ENCODE measurements at regions not wholly inside any gene's neighbourhood (a gene's known extent, or its start where the extent isn't known, plus 50 kb on each side); places are given as distances from the start of the nearest gene placed in this dataset.
A peak's percentile ranks its signal among the peaks of the same experiment; 100 is the strongest.

DNA sequence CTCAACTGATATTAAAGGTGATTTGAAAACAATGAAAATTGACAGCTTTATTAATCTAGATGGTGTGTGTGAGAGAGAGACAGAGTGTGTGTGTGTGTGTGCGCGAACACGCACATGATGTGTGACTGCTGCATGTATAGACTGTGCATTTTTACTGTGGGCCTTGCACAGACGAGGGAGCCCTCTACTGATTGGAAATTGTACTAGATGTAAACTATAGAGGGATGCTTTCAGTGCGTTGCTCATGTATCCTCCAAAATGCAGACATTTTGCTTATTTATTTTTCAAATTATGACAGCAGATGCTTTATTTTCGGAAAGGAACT, 168.4 kb upstream of the GK2 start:
- H3K4me3 ChIP-seq (ENCODE audit: low read depth in 2 of 2, low read length in 1 of 2): no peak overlapping the region
- H3K79me2 ChIP-seq (ENCODE audit: insufficient read depth): no peaks in the 10 kb centered on the region
- H2AFZ ChIP-seq (ENCODE audit: low read depth): no peak overlapping the region
- no peak overlapping the region for H3K9ac ChIP-seq
- DNase-seq: peak; percentile 48
- no peaks in the 10 kb centered on the region; a peak in 1 of 4 replicates for H3K4me1 ChIP-seq (ENCODE audit: control insufficient read depth in 1 of 2, insufficient read depth in 2 of 2, low read depth in 1 of 2, low read length in 1 of 2)
- H3K9me2 ChIP-seq: no peaks in the 10 kb centered on the region
- no peaks in the 10 kb centered on the region for H3K36me3 ChIP-seq (replicated peaks in 1 of 2; ENCODE audit: control insufficient read depth in 1 of 2, insufficient read depth in 2 of 2, low read length in 1 of 2)
- no peaks in the 10 kb centered on the region for H3F3A ChIP-seq (replicated peaks; ENCODE audit: insufficient read depth)
- TF ChIP-seq RAD21 (IDR thresholded peaks at IDR 0.05; ENCODE audit: low read length): peak; percentile 89
- 0 out of 2 replicates have a peak, but pooled peaks have one; percentile 1 for TF ChIP-seq NRF1 (IDR thresholded peaks at IDR 0.05; ENCODE audit: low read depth, low read length)
- no peak for TF ChIP-seq FOXM1 (IDR thresholded peaks at IDR 0.05; ENCODE audit: low read depth)
- peak; percentile 78 for TF ChIP-seq SMC3 (IDR thresholded peaks at IDR 0.05; ENCODE audit: low read depth, low read length)
- TF ChIP-seq CTCF (IDR thresholded peaks at IDR 0.05): peak; percentile 63
- 23% methylated on average over 6 of the region's 6 CpGs for WGBS (ENCODE audit: low lambda C conversion rate)
- no peaks in the 10 kb centered on the region for H4K20me1 ChIP-seq (ENCODE audit: insufficient read depth)
- no peak overlapping the region for H3K27ac ChIP-seq (ENCODE audit: low read depth in 2 of 2, low read length in 1 of 2)
- H3K27me3 ChIP-seq (ENCODE audit: insufficient read depth): no peaks in the 10 kb centered on the region; the same call in 1 of the 2 replicates
- ChIA-PET POLR2A (no interaction called here), CTCF (interaction anchor here (0.6 to 3.3 kb wide), 17 partner anchors 10 to 1387 kb away, joined by 3 to 26 read pairs (median 4); no protein-coding TSS in a partner anchor)
- H3K9me3 ChIP-seq: no peaks in the 10 kb centered on the region
- no peak overlapping the region for H3K4me2 ChIP-seq

DNA sequence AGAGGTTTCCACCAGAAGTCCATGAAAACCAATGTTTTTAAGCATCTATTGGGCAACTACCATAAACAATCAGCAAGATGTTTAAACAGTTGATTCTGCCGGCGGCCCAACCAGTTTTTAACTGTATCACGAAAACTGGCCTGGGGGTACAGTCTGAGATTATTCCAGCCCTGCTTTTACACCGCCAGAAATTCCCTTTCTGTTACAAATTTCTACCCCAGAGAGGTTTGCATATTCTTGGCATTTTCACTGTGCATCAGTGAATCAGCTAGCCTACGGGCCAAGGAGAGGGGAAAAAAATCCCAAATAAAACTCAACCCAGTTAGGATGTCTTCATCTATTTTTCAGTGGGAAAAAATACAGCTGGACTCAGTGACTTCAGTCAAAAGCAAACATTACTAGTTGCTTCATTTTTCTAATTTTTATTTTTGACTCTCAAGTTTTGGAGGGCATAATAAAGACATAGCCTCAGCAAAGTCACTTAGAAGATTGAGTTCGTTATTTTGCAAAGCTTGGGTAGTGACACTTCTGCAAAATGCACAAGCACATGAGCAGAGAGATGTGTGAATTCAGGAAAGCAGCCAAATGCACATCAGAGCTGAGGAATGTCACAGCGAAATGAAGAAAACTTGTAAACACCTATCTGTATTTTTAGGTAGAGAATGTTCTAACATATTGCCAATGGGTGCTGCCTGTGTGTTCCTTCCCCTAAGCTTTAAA, 167.8 kb upstream of the GK2 start:
- H3K36me3 ChIP-seq (replicated peaks in 1 of 2; ENCODE audit: control insufficient read depth in 1 of 2, insufficient read depth in 2 of 2, low read length in 1 of 2): no peaks in the 10 kb centered on the region
- no peaks in the 10 kb centered on the region for H3K79me2 ChIP-seq (ENCODE audit: insufficient read depth)
- H3K4me3 ChIP-seq (ENCODE audit: low read depth in 2 of 2, low read length in 1 of 2): no peak overlapping the region
- H3K4me2 ChIP-seq: no peak overlapping the region
- WGBS (ENCODE audit: low lambda C conversion rate): 67% methylated on average over 7 of the region's 7 CpGs
- POLR2A ChIA-PET: no interaction called here
- H3K9me3 ChIP-seq: no peaks in the 10 kb centered on the region
- no peak overlapping the region for H3K27ac ChIP-seq (ENCODE audit: low read depth in 2 of 2, low read length in 1 of 2)
- no peak for DNase-seq
- no peaks in the 10 kb centered on the region for H4K20me1 ChIP-seq (ENCODE audit: insufficient read depth)
- TF ChIP-seq RFX5 (IDR thresholded peaks at IDR 0.05; ENCODE audit: low read length) (no peak), TCF12 (IDR thresholded peaks at IDR 0.05) (no peak), PBX3 (IDR thresholded peaks at IDR 0.05) (no peak), ELF1 (IDR thresholded peaks at IDR 0.05) (no peak), GABPA (IDR thresholded peaks at IDR 0.05; ENCODE audit: low read depth) (no peak), JUND (IDR thresholded peaks at IDR 0.05) (no peak), ZBTB33 (IDR thresholded peaks at IDR 0.05; ENCODE audit: borderline replicate concordance, low read depth) (no peak), RAD21 (IDR thresholded peaks at IDR 0.05; ENCODE audit: low read length) (no peak), MEF2A (IDR thresholded peaks at IDR 0.05; ENCODE audit: borderline replicate concordance, low read depth) (no peak), MXI1 (IDR thresholded peaks at IDR 0.05; ENCODE audit: low read depth, low read length) (no peak), YY1 (IDR thresholded peaks at IDR 0.05; ENCODE audit: low read depth) (no peak), REST (IDR thresholded peaks at IDR 0.05; ENCODE audit: low read depth, low read length) (no peak), TAF1 (IDR thresholded peaks at IDR 0.05; ENCODE audit: borderline replicate concordance, low read depth, low read length) (no peak)
- TF ChIP-seq, protein P1, sequence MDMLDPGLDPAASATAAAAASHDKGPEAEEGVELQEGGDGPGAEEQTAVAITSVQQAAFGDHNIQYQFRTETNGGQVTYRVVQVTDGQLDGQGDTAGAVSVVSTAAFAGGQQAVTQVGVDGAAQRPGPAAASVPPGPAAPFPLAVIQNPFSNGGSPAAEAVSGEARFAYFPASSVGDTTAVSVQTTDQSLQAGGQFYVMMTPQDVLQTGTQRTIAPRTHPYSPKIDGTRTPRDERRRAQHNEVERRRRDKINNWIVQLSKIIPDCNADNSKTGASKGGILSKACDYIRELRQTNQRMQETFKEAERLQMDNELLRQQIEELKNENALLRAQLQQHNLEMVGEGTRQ (IDR thresholded peaks at IDR 0.05; ENCODE audit: borderline replicate concordance, low read depth, low read length): no peak
- H3K9me2 ChIP-seq: no peaks in the 10 kb centered on the region
- H3K27me3 ChIP-seq (ENCODE audit: insufficient read depth): no peaks in the 10 kb centered on the region; the same call in 1 of the 2 replicates
- H3F3A ChIP-seq (replicated peaks; ENCODE audit: insufficient read depth): no peaks in the 10 kb centered on the region
- CTCF ChIA-PET: interaction anchor here (0.6 to 3.3 kb wide), 20 partner anchors 9 to 1388 kb away, joined by 3 to 26 read pairs (median 4); no protein-coding TSS in a partner anchor
- H3K9ac ChIP-seq: no peak overlapping the region
- no peaks in the 10 kb centered on the region; a peak in 1 of 4 replicates for H3K4me1 ChIP-seq (ENCODE audit: control insufficient read depth in 1 of 2, insufficient read depth in 2 of 2, low read depth in 1 of 2, low read length in 1 of 2)
- no peak overlapping the region for H2AFZ ChIP-seq (ENCODE audit: low read depth)

All from SK-N-SH (cell line).